ENCODE measurements at regions not wholly inside any gene's neighbourhood (a gene's known extent, or its start where the extent isn't known, plus 50 kb on each side); places are given as distances from the start of the nearest gene placed in this dataset.
"Not testable (repeated sequence)": the region's sequence is repeated elsewhere in the genome, so short reads cannot be mapped to it uniquely, and the experiment has no call there.

DNA sequence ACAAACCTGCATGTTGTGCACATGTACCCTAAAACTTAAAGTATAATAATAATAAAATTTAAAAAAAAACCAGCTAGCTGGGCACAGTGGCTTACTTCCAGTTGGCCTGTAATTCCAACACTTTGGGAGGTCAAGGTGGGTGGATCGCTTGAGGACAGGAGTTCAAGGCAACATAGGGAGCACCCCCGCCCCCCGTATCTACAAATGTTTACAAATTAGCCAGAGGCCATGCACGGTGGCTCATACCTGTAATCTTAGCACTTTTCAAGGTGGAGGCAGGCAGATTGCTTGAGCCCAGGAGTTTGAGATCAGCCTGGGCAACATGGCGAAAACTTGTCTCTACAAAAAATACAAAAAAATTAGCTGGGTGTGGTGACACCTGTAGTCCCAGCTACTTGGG lies 58.3 kb upstream of the NXT1 start:
- TF ChIP-seq, protein P1, sequence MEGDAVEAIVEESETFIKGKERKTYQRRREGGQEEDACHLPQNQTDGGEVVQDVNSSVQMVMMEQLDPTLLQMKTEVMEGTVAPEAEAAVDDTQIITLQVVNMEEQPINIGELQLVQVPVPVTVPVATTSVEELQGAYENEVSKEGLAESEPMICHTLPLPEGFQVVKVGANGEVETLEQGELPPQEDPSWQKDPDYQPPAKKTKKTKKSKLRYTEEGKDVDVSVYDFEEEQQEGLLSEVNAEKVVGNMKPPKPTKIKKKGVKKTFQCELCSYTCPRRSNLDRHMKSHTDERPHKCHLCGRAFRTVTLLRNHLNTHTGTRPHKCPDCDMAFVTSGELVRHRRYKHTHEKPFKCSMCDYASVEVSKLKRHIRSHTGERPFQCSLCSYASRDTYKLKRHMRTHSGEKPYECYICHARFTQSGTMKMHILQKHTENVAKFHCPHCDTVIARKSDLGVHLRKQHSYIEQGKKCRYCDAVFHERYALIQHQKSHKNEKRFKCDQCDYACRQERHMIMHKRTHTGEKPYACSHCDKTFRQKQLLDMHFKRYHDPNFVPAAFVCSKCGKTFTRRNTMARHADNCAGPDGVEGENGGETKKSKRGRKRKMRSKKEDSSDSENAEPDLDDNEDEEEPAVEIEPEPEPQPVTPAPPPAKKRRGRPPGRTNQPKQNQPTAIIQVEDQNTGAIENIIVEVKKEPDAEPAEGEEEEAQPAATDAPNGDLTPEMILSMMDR (IDR thresholded peaks at IDR 0.05) = not testable (repeated sequence)
- not testable (repeated sequence) for TF ChIP-seq EZH2 (IDR thresholded peaks at IDR 0.05; ENCODE audit: borderline replicate concordance, insufficient read depth, low read depth, low read length, poor library complexity, severe bottlenecking)
